ENCODE measurements at regions not wholly inside any gene's neighbourhood (a gene's known extent, or its start where the extent isn't known, plus 50 kb on each side); places are given as distances from the start of the nearest gene placed in this dataset.

- H3K9me3 ChIP-seq (ENCODE audit: low read length): no peaks in the 10 kb centered on the region
- TF ChIP-seq EZH2phosphoT487 (IDR thresholded peaks at IDR 0.05; ENCODE audit: borderline replicate concordance, low read depth, low read length): no peak
- TF ChIP-seq CTCF (conservative IDR thresholded peaks at IDR 0.05; ENCODE audit: low read length): no peak
- ChIA-PET CTCF (ENCODE audit: unreplicated experiment) (no interaction called here), POLR2A (interaction anchor here (0.7 kb wide), 1 partner anchor 58 kb away, joined by 3 read pairs; no protein-coding TSS in a partner anchor)
- H3K4me2 ChIP-seq (ENCODE audit: low read length): no peak overlapping the region
- no peak overlapping the region for H3K4me3 ChIP-seq (ENCODE audit: low read depth, low read length, poor library complexity, severe bottlenecking)
- H3K36me3 ChIP-seq (ENCODE audit: insufficient read depth, low read length): no peaks in the 10 kb centered on the region
- BruUV-seq (replicated peaks): no TSS peak
- H3K9me2 ChIP-seq (ENCODE audit: insufficient read depth, low read length): no peaks in the 10 kb centered on the region
- H4K20me1 ChIP-seq (ENCODE audit: insufficient read depth, low read length): no peaks in the 10 kb centered on the region
- H3K4me1 ChIP-seq (ENCODE audit: insufficient read depth, low read length, poor library complexity, severe bottlenecking): no peaks in the 10 kb centered on the region
- H3K27ac ChIP-seq (ENCODE audit: low read depth, low read length, poor library complexity, severe bottlenecking): no peak overlapping the region
- H2AFZ ChIP-seq (ENCODE audit: low read length): no peak overlapping the region
- intact Hi-C loops (cut with micrococcal nuclease; ENCODE audit: unreplicated experiment): no loop called here
- DNase-seq (ENCODE audit: low spot score): no peak
- no peaks in the 10 kb centered on the region for H3K79me2 ChIP-seq (ENCODE audit: insufficient read depth, low read depth, low read length)
Observed at GRCh38 chr4:38452542-38452941, 211.5 kb upstream of the KLF3 start.

- no TSS peak for BruUV-seq (replicated peaks)
- ChIA-PET POLR2A (no interaction called here), CTCF (ENCODE audit: unreplicated experiment) (no interaction called here)
- no peaks in the 10 kb centered on the region for H3K9me2 ChIP-seq (ENCODE audit: insufficient read depth, low read length)
- H3K79me2 ChIP-seq (ENCODE audit: insufficient read depth, low read depth, low read length): no peaks in the 10 kb centered on the region
- TF ChIP-seq EZH2phosphoT487 (IDR thresholded peaks at IDR 0.05; ENCODE audit: borderline replicate concordance, low read depth, low read length) (no peak), CTCF (conservative IDR thresholded peaks at IDR 0.05; ENCODE audit: low read length) (no peak)
- H2AFZ ChIP-seq (ENCODE audit: low read length): no peak overlapping the region
- no peak overlapping the region for H3K27ac ChIP-seq (ENCODE audit: low read depth, low read length, poor library complexity, severe bottlenecking)
- H3K4me2 ChIP-seq (ENCODE audit: low read length): no peak overlapping the region
- H3K4me1 ChIP-seq (ENCODE audit: insufficient read depth, low read length, poor library complexity, severe bottlenecking): no peaks in the 10 kb centered on the region
- no peak overlapping the region for H3K4me3 ChIP-seq (ENCODE audit: low read depth, low read length, poor library complexity, severe bottlenecking)
- intact Hi-C loops (cut with micrococcal nuclease; ENCODE audit: unreplicated experiment): no loop called here
- DNase-seq (ENCODE audit: low spot score): no peak
- H3K36me3 ChIP-seq (ENCODE audit: insufficient read depth, low read length): no peaks in the 10 kb centered on the region
- no peaks in the 10 kb centered on the region for H4K20me1 ChIP-seq (ENCODE audit: insufficient read depth, low read length)
- H3K9me3 ChIP-seq (ENCODE audit: low read length): no peaks in the 10 kb centered on the region
Observed at GRCh38 chr4:38453253-38453881, 210.6 kb upstream of the KLF3 start.

GRCh38 chr4:38454284-38454683 is 209.7 kb upstream of the KLF3 start:
- Histone ChIP-seq H3K4me1 (ENCODE audit: insufficient read depth, low read length, poor library complexity, severe bottlenecking) (no peaks in the 10 kb centered on the region), H3K9me3 (ENCODE audit: low read length) (no peaks in the 10 kb centered on the region), H3K36me3 (ENCODE audit: insufficient read depth, low read length) (no peaks in the 10 kb centered on the region), H3K4me2 (ENCODE audit: low read length) (no peak overlapping the region), H3K27ac (ENCODE audit: low read depth, low read length, poor library complexity, severe bottlenecking) (no peak overlapping the region), H3K79me2 (ENCODE audit: insufficient read depth, low read depth, low read length) (no peaks in the 10 kb centered on the region), H4K20me1 (ENCODE audit: insufficient read depth, low read length) (no peaks in the 10 kb centered on the region), H2AFZ (ENCODE audit: low read length) (no peak overlapping the region), H3K4me3 (ENCODE audit: low read depth, low read length, poor library complexity, severe bottlenecking) (no peak overlapping the region), H3K9me2 (ENCODE audit: insufficient read depth, low read length) (no peaks in the 10 kb centered on the region)
- ChIA-PET CTCF (ENCODE audit: unreplicated experiment) (no interaction called here), POLR2A (interaction anchor here (0.7 kb wide), 2 partner anchors 50 to 193 kb away, joined by 3 read pairs; no protein-coding TSS in a partner anchor)
- no peak for TF ChIP-seq CTCF (conservative IDR thresholded peaks at IDR 0.05; ENCODE audit: low read length)
- no peak for TF ChIP-seq EZH2phosphoT487 (IDR thresholded peaks at IDR 0.05; ENCODE audit: borderline replicate concordance, low read depth, low read length)
- BruUV-seq (replicated peaks): no TSS peak
- intact Hi-C loops (cut with micrococcal nuclease; ENCODE audit: unreplicated experiment): no loop called here
- DNase-seq (ENCODE audit: low spot score): no peak

All from OCI-LY7 (cell line).